ENCODE measurements at regions not wholly inside any gene's neighbourhood (a gene's known extent, or its start where the extent isn't known, plus 50 kb on each side); places are given as distances from the start of the nearest gene placed in this dataset.
"Not testable (repeated sequence)": the region's sequence is repeated elsewhere in the genome, so short reads cannot be mapped to it uniquely, and the experiment has no call there.

DNA sequence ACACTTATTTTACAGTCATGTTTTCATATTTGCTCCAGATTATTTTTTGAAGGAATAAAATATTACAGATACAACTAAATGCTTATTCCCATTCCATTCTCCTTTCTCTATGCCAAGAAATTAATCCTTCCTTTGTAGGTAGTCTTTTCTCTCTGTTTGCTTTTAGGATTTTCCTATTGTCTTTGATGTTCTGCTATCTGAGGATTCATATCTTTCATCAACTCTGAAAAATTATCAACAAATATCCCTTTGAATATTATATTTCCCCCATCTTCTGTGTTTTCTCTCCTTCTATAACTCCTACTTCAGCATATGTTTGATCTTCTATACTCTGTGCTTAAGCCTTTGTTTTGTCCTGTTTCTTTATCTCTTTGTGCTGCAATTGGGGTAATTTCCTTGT, 260.4 kb upstream of the RBMS1 start:
- no peak overlapping the region for H3K4me3 ChIP-seq
- no peaks in the 10 kb centered on the region for H3K27me3 ChIP-seq (ENCODE audit: control insufficient read depth in 3 of 3, insufficient read depth in 3 of 3, low read length in 2 of 3)
- ATAC-seq (ENCODE audit: insufficient read depth, low FRiP score) (no peak), DNase-seq (no peak)
- no peaks in the 10 kb centered on the region for H3K36me3 ChIP-seq (ENCODE audit: control insufficient read depth in 4 of 4, insufficient read depth in 4 of 4, low read length in 4 of 4)
- H3K27ac ChIP-seq (ENCODE audit: low read depth in 1 of 2, low read length in 1 of 2) = no peak overlapping the region
- H3K9ac ChIP-seq (ENCODE audit: insufficient read depth in 1 of 2, low read length in 2 of 2) = no peak overlapping the region
- peaks cover 0 to 2% (median under 1%) of the 10 kb centered on the region in 4 donors for H3K9me3 ChIP-seq (ENCODE audit: control insufficient read depth in 4 of 4, insufficient read depth in 3 of 4, low read length in 3 of 4)
- no peak for TF ChIP-seq CTCF (IDR thresholded peaks at IDR 0.05; ENCODE audit: control extremely low read depth, extremely low read depth)
- H3K4me1 ChIP-seq (ENCODE audit: control insufficient read depth in 5 of 5, insufficient read depth in 5 of 5, low read length in 5 of 5) = peaks cover 0 to 5% (median 0%) of the 10 kb centered on the region in 5 donors

GRCh38 chr2:160756481-160756880, 262.9 kb upstream of the RBMS1 start:
- Histone ChIP-seq H3K9me3 (ENCODE audit: control insufficient read depth in 4 of 4, insufficient read depth in 3 of 4, low read length in 3 of 4) (peaks cover 0 to 2% (median under 1%) of the 10 kb centered on the region in 4 donors), H3K9ac (ENCODE audit: insufficient read depth in 1 of 2, low read length in 2 of 2) (no peak overlapping the region), H3K27me3 (ENCODE audit: control insufficient read depth in 3 of 3, insufficient read depth in 3 of 3, low read length in 2 of 3) (no peaks in the 10 kb centered on the region), H3K4me1 (ENCODE audit: control insufficient read depth in 5 of 5, insufficient read depth in 5 of 5, low read length in 5 of 5) (no peaks in the 10 kb centered on the region), H3K27ac (ENCODE audit: low read depth in 1 of 2, low read length in 1 of 2) (no peak overlapping the region), H3K36me3 (ENCODE audit: control insufficient read depth in 4 of 4, insufficient read depth in 4 of 4, low read length in 4 of 4) (no peaks in the 10 kb centered on the region), H3K4me3 (no peak overlapping the region)
- DNase-seq (peak in 2 of 3 donors; percentile 12 to 40), ATAC-seq (ENCODE audit: insufficient read depth, low FRiP score) (no peak)
- no peak for TF ChIP-seq CTCF (IDR thresholded peaks at IDR 0.05; ENCODE audit: control extremely low read depth, extremely low read depth)

DNA sequence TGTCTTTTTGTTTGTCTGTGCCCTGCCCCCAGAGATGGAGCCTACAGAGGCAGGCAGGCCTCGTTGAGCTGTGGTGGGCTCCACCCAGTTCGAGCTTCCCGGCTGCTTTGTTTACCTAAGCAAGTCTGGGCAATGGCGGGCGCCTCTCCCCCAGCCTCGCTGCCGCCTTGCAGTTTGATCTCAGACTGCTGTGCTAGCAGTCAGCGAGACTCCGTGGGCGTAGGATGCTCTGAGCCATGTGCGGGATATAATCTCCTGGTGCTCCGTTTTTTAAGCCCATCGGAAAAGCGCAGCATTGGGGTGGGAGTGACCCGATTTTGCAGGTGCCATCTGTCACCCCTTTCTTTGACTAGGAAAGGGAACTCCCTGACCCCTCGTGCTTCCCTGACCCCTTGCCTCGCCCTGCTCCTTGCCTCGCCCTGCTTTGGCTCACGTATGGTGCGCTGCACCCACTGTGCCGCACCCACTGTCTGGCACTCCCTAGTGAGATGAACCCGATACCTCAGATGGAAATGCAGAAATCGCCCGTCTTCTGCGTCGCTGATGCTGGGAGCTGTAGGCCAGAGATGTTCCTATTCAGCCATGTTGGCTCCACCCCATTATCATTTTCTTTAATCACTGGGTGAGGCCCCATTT, 269.0 kb upstream of the RBMS1 start:
- 92 to 96% methylated on average over 26 of the region's 26 CpGs for WGBS, 2 donors
- not testable (repeated sequence) for DNase-seq; H3K9me3 ChIP-seq (ENCODE audit: control insufficient read depth in 4 of 4, insufficient read depth in 3 of 4, low read length in 3 of 4); ATAC-seq (ENCODE audit: insufficient read depth, low FRiP score); H3K4me3 ChIP-seq; H3K9ac ChIP-seq (ENCODE audit: insufficient read depth in 1 of 2, low read length in 2 of 2); H3K27me3 ChIP-seq (ENCODE audit: control insufficient read depth in 3 of 3, insufficient read depth in 3 of 3, low read length in 2 of 3); H3K4me1 ChIP-seq (ENCODE audit: control insufficient read depth in 5 of 5, insufficient read depth in 5 of 5, low read length in 5 of 5); H3K36me3 ChIP-seq (ENCODE audit: control insufficient read depth in 4 of 4, insufficient read depth in 4 of 4, low read length in 4 of 4); H3K27ac ChIP-seq (ENCODE audit: low read depth in 1 of 2, low read length in 1 of 2)

GRCh38 chr2:160783474-160783873, 289.9 kb upstream of the RBMS1 start:
- TF ChIP-seq CTCF (IDR thresholded peaks at IDR 0.05; ENCODE audit: control extremely low read depth, extremely low read depth) = no peak
- DNase-seq = no peak
- ATAC-seq (ENCODE audit: insufficient read depth, low FRiP score) = no peak
- Histone ChIP-seq H3K9ac (ENCODE audit: insufficient read depth in 1 of 2, low read length in 2 of 2) (no peak overlapping the region), H3K4me3 (no peak overlapping the region), H3K36me3 (ENCODE audit: control insufficient read depth in 4 of 4, insufficient read depth in 4 of 4, low read length in 4 of 4) (no peaks in the 10 kb centered on the region), H3K27me3 (ENCODE audit: control insufficient read depth in 3 of 3, insufficient read depth in 3 of 3, low read length in 2 of 3) (no peaks in the 10 kb centered on the region), H3K27ac (ENCODE audit: low read depth in 1 of 2, low read length in 1 of 2) (no peak overlapping the region), H3K4me1 (ENCODE audit: control insufficient read depth in 5 of 5, insufficient read depth in 5 of 5, low read length in 5 of 5) (no peaks in the 10 kb centered on the region), H3K9me3 (ENCODE audit: control insufficient read depth in 4 of 4, insufficient read depth in 3 of 4, low read length in 3 of 4) (peaks cover 0 to 8% (median 3%) of the 10 kb centered on the region in 4 donors)
